SH-SY5Y (cell line): ENCODE measurements at regions not wholly inside any gene's neighbourhood (a gene's known extent, or its start where the extent isn't known, plus 50 kb on each side); places are given as distances from the start of the nearest gene placed in this dataset.

Experiments
- GATA2 ChIP-seq: IDR thresholded peaks from 2 replicates; pipeline ENCODE4 v1.6.1; 2011; ENCODE audit warnings: mild to moderate bottlenecking, low read depth, low read length
- GATA3 ChIP-seq: IDR thresholded peaks from 2 replicates; pipeline ENCODE4 v1.6.1; 2011; ENCODE audit warnings: low read depth, mild to moderate bottlenecking, low read length, moderate library complexity

DNA sequence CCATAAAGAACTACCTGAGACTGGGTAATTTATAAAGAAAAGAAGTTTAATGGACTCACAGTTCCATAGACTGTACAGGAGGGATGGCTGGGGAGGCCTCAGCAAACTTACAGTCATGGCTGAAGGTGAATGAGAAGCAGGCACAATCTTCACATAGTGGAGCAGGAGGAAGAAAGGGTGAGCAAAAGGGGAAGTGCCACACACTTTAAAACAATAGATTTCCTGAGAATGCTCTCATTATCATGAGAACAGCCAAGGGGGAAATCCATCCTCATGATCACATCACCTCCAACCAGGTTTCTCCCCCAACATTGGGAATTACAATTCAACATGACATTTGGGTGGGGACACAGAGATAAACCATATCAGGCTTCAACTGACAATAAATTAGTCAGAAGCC, 664.9 kb downstream of the TAF11L14 start:
- TF ChIP-seq GATA3 (no peak), GATA2 (no peak)
